GM04504 (cell line): ENCODE measurements at regions not wholly inside any gene's neighbourhood (a gene's known extent, or its start where the extent isn't known, plus 50 kb on each side); places are given as distances from the start of the nearest gene placed in this dataset.

Source experiments
- DNase-seq: peaks from one replicate; pipeline ENCODE4 v3.0.0-alpha.2; 2012; ENCODE audit warnings: low read depth

DNA sequence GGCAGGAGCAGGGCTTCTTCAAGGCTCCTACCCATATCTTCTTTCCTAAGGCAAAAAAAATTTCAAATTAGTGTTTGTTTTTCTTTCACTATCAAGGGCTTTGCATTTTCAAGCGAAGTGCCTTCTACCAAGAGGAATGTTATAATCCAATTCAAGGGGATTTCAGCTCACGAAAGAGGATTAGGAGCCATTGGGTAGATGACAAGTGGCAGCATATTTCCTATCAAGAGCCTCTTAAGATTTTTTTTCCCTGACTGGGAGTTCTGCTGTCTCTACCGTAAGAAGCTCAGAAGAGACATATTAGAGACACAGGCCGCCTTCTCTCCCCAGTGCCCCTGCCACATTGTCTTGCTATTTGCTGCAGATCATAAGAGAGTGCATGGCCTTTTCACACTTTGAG is 55.9 kb upstream of the BMAL1 start:
- no peak for DNase-seq

DNA sequence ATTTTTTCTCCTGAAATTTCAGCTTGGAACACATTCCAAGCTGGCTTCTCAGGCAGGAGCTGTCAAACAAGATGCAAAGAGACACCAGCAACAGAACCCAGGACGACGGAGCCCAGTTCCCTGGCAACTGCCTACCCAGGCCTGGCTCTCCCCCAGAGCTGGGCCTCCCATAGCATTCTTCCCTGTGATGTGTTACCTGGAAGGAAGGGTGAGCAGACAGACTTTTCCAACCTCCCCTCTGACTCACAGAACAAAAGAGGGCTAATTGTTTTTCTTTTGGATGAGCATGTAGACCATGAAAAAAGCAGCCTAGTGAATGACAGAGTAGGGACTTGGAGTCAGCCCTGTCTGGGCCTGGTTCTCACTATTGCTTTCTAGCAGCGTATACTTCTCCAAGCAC is 55.3 kb upstream of the BMAL1 start:
- no peak for DNase-seq

DNA sequence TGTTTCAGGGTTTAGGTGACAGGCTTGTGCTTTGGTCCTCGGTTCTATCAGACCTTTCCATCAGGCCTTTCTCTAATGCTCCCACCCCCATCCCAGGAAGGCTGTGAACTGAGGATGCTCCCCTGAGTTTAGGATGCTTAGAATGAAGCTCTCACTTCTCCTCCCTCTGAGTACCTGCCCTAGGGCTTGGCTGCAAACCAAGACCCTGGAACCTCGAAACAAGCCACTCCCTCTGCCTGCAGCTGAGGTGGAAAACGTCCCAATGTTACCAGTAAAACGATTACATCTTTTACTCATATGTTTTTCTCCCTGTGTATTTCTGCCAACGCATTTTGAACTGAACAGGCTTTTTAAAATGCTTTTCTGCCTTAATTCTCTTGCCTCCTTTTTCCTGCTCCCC is 54.5 kb upstream of the BMAL1 start:
- no peak for DNase-seq

DNA sequence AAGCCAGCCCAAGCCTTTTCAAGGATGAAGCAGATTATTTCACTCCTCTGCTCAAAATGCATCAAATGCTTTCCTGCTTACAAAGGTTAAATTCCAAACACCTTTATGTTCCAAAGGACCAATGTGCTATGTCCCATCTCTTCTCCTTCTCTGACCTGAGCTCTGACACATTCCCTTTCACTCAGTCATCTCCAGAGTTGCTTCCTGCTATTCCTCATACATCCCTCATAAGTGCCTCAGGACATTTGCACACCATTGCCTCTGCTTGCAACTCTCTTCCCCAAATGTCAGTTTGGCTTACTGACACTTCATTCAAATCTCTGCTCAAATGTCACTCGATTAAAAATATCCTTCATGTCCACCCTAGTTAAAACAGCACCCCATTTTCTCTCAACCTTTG is 53.3 kb upstream of the BMAL1 start:
- no peak for DNase-seq

DNA sequence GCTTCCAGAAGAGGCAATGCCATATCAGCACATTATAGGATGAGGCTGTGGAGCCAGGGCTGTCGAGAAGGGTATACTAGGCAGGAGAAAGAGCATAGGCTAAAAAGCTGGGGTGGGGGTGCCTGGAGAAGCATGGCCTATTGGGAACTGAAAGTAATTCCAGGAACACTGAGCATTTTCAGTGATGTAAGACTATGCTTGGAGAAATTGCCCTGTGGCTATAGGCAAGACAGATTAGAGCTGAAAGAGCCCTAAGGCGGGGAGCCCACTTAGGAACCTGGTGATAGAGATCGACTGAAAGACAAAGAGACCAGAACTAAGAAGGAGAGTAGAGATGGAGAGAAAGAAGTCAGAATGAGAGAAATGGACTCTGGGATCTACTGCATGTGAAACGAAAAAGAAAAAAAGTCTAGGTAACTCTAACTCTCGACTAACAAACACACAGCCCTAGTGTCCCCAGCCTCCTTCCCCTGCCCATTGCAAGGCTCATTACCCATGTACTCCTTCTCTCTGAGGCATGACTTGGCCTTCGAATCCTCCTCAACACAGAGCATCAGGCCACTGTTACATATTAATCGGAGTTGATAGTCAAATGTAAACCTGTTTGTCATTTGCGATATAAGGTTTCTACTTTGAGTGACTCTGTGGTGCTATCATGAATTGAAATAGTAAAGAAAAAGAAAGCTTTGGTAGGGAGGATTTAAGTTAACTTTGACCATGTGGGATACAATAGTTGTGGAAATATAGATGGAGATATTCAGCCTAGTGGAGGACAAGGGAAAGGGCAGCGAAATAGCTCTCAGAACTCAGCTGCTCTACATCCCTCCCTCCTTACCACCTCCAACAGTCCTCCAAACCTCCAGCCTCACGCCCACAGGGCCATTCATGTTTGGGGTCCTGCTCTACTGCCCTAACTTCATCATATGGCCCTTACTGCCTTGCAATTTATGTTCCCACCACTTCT is 52.3 kb upstream of the BMAL1 start:
- no peak for DNase-seq

DNA sequence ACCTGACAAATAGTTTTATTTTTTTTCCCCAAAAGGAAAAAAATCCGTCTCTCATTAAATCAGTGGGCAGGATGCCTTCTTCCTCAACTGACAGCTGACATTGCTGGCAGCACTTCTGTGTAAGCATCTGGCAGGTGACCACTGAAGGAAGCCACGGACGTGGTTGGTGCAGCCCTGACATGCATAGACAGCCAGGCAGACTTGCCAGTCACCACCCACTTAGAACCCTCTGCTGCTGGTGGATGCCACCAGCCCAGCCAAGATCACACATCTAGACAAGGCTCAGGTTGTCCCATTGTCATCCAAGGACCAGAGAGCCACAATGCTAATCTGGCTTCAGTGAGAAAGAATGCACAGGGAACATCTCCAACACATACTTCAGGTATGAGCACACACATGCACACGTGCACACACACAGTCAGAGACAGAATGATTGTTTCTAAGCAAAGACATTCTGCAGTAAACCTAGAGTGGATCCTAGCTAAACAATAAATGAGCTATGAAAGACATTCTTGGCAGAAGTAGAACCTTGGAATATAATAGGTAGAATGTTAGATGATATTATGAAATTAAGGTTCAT is 49.8 kb upstream of the BMAL1 start:
- DNase-seq: no peak
